ENCODE measurements at regions not wholly inside any gene's neighbourhood (a gene's known extent, or its start where the extent isn't known, plus 50 kb on each side); places are given as distances from the start of the nearest gene placed in this dataset.
A peak's percentile ranks its signal among the peaks of the same experiment; 100 is the strongest.

DNA sequence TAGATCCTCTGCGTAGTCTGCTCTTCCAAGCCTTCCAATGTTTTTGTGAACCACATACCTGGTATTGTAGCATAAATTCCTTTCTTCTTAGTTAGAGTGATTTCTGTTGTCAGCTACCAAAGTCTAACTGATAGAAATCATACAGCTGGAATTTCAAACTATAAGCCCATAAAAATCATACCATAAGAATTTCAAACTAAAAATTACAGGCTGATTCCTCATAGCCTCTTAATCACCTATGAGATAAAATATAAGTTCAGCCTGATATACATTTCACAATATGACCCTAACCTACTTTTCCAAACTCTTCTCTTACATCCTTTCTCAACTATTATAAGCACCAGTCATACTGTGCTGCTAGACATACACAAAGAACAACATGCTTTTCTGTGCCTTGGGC, 64.8 kb downstream of the PTHLH start:
- peak; percentile 65 for DNase-seq

DNA sequence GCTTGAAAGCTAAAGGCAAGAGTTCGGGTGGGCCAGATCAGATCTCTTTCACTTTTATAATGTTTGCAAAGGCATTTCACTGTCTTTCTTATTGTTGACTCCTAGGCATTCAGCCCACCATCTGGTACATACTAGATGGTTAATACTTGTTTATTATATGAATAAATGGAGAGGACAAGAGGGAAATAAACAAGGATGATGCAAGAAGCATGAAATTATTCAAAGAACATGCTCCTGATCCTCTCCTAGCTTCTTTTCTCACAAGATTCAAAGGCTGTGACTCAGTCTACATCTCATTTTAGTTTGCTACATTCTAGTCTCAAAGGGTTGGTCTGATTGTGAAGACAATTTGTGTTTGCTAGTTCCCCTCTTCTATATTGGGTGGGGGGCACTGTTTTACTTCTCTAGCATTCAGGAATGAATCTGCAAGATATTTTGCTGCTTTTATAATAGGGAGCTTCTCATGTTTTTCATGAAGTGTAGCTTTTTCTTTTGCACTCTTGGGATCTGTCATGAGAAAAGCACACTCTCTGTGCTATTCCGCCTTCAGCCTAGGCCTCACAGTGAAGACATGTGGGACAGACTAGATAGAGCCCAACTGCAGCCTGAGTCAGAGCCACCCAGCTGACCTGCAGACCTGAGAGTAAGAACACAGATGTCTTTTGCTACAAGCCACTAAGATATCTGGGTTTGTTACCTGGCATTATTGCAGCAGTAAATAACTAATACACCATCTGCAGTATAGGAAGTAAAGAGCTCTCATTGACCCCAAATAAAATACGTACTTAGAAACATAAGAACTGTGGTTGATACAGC, 65.7 kb downstream of the PTHLH start:
- no peak for DNase-seq

DNA sequence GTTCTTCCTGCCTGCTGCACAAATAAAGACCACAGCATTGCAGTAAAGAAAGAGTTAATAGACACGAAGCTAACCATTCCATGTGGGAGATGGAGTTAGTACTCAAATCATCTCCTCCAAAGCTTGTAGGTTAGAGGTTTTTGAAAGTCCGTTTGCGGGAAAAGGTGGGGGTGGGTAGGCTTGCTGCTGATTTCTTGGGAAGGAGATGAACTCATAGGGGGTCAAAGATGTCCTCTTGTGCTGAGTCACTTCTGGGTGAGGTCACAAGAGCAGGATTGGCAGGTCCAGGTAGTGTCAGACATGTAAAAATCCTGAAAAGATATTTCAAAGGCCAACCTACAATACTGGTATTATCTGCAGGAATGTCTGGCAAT, 66.4 kb downstream of the PTHLH start:
- no peak for DNase-seq

DNA sequence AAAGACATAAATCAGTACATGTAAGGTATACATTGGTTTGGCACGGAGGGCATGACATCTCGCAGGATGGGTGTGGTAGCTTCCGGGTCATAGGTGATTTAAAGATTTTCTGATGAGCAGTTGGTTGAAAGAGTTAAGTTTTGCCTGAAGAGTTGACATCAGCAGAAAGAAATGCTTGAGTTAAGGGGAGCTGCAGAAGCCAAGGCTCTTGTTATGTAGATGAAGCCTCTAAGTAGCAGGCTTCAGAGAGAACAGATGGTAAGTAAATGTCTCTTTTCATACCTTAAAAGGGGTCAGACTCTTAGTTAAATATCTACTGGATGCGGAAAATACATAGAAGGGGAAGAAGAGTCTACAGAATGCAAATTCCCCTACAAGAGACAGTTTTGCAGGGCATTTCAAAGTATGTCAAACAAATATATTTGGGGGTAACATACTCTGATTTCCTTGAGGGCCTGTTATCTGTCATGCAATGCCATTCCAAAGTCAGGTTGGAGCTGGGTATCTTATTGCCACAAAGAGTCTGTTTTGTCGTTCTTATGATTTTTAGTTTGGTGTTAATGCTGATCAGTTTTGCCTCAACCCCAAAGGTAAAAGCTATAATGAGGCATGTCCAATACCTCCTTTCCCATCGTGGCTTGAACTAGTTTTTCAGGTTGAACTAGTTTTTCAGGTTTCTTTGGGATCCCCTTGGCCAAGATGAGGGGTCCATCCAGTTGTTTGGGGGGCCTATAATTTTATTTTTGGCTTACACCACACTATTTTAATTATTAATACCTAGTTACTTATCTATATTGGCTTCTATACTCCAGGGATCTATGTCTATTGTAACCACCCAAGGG, 67.0 kb downstream of the PTHLH start:
- no peak for DNase-seq

DNA sequence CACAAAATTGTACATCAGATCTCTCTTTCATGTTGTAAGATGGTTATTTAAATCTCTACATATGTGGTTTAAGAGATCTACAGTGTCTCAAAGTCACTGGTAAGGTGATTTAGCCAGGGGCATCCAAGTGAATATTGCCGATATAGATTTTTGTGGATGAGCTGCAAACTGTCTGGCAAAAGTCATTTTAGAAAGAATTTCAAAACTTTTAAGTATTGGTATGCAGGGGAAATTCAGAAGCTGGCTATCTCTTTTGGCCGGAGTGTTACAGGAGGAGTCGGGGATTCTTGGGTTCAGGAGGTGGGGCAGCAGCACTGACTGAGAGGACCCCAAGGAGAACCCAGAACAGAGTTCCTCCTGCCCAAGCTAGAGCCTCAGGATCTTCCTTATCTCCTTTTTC, 69.9 kb downstream of the PTHLH start:
- DNase-seq, result no peak

DNA sequence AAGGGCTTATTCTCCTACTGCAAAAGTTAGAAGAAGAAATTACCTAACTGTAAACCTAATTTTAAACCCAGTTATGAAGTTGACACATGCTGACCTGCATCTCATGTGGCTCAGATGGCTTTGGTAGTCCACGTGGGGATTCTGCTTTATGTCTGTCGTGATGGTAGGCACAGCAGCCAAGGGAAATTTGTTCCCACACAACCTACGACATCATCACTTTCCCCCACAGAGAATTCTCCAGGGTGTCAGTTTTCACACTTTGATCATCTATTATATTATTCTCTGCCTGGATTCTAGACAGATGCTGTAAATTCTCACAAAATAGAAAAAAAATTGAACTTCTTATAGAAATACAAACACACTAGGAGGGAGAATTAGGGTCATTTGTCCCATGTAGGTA, 70.6 kb downstream of the PTHLH start:
- no peak for DNase-seq

DNA sequence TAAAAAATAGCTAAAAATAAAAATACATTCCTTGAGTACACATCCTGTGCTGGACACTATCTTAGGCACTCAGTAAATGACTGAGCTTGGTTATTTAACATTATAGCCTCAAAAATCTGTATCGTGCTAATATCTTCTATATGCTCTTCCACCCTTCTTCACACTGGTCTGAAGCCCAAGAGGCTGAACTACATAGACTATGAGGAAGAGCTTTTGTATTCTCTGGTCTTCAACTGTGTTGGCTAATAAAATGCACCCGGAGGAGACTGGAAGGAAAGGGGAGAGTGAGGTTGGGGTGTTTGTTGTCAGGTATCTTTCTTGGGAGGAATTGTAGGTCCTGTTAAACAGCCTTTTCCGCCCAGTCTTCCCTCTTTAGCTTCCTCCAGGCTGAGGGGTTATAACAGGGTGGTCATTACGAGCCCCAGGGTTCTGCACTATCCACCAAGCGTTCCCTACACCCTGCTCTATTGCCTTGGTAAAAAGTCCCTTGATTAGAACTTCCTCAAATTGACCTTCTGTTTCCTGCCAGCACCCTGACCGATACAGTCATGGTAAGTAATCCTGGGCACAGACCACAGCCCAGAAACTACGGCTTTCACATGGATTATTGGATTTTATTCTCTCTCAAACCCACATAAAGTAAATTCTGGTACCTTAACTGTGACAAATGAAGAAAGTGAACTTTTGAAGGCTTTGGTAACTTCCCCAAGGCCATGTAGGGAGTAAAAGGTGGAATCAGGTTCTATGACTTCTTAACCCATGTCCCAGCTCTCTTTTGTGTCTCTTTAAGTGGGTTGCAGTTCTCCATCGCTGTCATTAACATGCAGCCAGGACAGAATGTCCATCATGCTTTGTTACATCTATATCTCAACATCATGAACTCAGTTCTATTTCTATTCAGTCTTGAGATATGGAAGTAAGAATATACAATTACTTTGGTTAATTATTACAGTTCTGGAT, 71.3 kb downstream of the PTHLH start:
- no peak for DNase-seq

DNA sequence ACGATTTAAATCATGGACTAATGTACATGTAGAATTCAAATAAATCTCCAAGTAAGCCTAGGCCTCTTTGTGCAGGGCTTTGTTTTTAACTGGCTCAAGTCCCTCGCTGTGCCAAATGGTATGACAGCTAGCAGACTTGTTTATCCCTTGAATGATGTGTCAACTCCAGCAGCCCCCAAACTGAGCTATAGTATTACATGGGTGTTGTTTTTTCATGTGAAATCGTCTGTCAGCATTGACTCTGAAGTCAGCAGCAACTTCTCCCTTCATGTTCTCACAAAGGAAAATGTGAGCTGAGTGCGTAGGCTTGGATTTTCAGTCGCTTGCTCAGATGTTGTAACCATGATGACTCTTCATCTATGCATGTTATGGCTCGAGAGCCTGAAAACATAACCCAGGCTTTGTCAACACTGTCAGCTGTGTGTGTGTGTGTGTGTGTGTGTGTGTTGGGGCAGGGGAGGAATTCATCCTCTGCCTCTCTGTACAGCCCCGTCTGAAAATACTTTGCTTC, 73.3 kb downstream of the PTHLH start:
- DNase-seq, result peak; percentile 96

DNA sequence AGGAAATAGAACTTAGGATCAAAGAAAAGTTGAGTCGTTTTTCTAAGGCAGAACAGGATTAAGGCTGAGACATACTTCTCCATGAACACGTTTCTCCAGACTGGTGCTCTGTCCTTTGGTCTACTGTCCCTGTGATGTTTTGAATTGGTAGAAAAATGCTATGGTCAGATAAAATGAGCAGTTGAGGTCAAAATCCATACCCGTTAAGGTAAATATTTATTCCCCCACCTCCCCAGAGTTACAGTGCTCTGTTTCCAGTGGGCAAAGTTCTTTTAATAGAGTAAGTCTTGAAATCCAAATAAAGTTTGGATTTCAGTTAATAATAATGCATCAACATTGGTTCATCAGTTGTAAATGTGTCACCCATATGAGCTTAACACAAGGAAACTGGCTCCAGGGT, 74.5 kb downstream of the PTHLH start:
- DNase-seq, result no peak

DNA sequence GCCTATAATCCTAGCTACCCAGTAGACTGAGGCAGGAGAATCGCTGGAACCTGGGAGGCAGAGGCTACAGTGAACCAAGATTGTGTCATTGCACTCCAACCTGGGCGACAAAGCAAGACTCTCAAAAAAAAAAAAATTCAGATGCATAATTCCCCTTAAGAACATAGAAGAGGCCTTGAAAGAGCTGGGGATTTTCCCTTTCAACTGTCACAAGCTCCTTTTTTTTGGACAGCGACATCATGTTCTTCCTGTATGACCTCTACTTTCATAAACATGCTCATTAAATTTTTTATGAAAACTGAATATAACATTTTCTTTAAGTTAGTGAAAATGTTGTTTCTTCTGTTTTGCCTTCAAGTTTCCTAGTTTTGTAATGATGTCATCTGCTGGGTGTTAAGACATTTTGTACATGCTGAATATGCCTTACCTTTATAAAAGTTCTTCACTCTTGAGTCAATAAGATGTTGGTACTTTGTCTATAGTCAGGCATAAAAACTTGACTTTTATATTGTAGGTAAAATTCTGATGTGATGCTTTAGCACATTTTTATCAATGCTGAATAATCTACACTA, 76.0 kb downstream of the PTHLH start:
- no peak for DNase-seq

DNA sequence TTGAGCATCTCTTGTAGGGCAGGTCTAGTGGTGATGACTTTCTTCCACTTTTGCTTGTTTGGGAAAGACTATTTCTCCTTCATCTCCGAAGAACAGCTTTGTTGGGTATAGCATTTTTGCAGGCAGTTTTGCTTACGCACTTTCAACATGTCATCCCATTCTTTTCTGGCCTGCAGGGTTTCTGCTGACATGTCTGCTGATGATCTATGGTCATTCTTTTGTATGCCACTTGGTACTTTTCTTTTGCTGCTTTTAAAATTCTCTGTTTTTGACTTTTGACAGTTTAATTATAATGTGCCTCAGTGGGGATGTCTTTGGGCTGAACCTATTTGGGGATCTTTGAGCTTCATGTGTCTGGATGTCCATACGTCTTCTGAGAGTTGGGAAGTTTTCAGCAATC, 78.2 kb downstream of the PTHLH start:
- no peak for DNase-seq

DNA sequence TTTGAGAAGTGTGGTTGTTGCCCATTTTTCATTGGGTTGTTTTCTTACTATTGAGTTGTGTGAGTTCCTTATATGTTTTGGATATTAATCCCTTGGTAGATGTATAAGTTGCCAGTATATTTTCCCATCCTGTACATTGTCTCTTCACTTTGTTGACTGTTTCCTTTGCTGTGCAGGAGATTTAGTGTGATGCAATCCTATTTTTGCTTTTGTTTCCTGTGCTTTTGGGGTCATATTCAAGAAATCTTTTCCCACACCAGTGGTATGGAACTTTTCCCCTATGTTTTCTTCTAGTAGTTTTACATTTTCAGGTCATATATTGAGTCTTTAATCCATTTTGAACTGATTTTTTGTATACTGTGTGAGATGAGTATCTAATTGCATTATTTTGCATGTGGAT, 92.8 kb downstream of the PTHLH start:
- DNase-seq, result no peak

DNA sequence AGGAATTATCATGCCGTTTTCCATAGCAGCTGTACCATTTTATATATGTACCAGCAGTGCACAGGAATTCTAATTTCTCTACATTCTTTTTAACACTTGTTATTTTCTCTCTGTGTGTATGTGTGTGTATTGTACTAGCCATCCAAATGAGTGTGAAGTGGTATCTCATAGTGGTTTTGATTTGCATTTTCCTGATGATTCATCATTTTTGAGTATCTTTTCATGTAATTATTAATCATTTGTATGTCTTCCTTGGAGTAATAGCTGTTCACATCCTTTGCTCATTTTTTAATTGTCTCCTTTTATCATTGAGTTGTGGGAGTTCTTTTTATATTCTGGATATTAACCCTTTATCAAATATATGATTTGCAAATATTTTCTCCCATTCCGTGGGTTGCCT, 95.6 kb upstream of the MANSC4 start:
- no peak for DNase-seq

DNA sequence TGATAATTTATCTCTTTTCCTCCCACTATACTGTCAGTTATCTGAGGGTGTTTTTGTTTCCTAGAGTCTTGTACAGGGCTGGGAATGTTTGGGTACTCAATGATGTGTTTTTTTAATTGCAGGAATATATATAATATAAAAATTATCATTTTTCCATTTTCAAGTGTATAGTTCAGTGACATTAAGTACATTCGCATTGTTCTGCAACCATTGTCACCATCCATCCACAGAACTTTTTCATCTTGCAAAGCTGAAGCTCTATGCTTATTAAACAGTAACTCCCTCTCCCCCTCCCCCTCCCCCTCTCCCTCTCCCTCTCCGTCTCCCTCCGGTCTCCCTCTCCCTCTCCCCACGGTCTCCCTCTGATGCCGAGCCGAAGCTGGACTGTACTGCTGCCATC, 93.0 kb upstream of the MANSC4 start:
- no peak for DNase-seq

DNA sequence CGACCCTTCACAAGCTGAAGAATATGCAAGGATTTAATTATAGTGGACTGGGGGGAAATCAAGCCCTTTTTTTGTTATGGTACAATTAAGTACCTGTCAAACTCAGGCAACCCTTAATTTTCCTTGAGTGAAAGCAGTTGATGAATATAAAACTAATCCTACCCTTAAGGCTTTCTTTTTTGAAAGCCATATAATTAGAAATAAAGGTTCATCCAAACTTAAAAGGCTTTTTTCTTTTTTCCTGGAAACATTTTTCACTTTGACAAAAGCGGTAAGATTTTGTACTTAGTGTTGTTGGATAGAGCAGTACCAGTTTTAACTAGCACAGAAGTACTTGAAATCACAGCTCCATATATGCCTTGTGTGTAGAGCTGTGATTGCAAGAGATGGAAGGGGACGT, 91.9 kb upstream of the MANSC4 start:
- DNase-seq, result no peak

DNA sequence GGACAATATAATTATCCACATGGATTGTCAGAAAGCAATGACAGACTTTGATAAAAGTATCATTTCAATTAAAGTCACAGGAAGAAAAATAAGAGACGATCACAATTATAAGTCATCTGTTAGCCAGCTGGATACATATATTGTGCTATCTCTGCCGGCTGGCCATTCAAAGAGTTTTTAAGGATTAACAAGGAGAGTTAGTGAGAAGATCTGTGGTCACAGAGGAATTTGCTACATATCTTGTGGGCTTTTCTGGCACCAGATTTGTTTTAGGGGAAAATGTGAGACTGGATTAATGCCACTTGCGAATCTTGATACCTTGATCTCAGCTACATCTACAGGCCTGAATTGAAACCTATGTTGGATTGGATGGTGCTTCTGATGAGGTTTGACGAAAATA, 90.9 kb upstream of the MANSC4 start:
- peak; percentile 96 for DNase-seq

DNA sequence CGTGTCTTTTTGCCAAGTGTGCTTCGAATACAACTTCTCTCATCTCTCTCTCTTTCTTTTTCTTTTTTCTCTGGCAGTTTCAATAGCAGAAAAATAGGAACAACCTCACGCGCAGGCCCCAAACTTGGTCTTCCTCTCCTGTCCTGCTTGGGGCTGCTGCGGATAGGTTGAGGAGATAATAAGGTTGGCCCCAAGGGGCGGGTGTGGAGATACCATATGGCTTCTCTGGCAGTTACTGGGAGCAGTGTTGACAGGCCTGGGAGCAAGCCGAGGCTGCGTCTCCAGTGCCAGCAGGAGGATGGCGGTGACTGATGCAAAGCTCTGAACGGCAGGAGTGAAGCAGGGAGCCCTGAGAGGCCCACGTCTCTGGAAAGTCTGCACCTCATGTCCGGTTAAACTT, 89.5 kb upstream of the MANSC4 start:
- peak; percentile 45 for DNase-seq

DNA sequence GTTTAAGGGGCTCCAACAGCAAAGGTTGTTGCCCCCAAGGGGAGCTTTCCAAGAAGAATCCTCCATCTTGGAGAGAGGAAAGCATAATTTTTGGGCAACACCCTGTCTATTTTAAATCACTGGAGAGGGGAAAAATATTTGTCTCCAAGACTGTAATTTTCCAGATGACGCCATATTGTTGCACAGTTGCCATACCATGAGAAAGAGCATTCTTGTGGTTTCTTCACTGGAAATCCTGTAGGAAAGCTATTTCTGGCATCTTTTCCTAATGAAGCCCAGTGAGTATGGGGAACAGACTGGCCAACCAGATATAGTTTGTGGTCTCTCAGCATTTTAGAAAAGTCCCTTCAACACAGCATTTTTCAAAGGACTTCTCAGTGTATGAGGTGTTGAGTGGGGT, 88.1 kb upstream of the MANSC4 start:
- DNase-seq, result peak; percentile 99

DNA sequence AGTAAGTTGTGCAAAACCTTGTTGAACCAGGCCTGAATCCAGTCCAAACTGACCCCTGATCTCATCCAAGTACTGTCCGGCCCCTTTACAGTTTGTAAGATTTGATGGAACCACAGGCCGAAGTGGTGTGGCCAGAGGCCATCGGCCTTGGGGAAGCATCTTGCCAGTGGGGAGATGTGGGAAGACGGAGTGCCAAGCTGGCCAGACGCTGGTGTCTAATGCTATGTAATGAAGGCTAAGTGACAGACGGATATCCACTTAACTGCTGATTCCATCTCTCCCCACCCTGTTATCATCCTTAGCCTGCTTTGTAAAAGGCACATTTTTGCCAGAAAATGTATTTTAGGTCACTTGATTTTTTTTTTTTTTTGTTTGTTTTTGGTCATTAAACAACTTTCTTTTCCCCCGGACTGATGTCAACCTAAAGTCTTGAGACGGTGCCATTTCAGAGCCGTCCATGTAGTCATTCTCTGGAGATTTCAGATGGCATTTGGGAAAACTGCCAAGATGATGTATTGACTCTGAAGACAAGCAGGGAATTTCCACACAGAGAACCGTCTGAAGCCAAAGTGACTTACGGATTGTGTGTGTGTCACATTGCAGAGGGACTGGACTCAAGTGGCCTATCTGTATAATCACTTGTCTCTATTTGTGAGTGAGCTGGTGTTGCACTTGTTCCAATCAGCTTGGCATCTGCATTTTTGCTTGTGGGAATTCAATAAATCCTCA, 86.5 kb upstream of the MANSC4 start:
- peak; percentile 50 for DNase-seq

DNA sequence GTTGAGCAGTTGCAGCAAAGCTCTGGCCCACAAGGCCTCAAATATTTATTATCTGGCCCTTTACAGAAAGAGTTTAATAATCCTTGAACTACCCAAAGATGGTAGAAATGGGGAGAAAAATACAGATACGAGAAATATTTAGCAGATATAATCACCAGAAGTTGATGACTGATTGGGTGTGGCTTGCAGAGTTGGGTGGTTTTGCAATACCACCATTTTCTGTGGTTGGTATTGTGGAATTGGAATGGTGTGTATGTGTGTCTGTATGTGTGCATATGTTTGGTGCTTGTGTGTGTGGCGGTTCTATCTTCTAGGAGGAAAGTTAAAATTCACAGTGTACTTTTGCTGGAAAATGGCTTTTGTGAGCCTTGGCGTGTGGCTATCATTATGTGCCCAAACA, 85.4 kb upstream of the MANSC4 start:
- DNase-seq, result peak; percentile 85

DNA sequence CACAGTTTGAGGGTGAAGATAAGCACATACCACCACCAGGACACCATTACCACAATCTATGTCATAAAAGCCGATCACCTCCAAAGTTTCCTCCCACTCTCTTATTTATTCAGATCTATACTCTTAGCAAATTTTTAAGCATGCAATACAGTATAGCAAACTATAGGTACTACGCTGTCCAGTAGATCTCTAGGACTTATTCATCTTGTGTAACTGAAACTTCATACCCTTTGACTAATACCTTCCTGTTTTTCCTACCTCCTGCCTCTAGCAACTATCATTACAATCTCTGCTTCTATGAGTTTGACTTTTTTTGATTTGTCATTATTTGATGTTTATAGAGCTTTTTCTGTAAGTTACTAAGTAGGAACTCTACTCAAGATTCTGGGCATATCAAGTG, 84.5 kb upstream of the MANSC4 start:
- DNase-seq, result peak; percentile 29

DNA sequence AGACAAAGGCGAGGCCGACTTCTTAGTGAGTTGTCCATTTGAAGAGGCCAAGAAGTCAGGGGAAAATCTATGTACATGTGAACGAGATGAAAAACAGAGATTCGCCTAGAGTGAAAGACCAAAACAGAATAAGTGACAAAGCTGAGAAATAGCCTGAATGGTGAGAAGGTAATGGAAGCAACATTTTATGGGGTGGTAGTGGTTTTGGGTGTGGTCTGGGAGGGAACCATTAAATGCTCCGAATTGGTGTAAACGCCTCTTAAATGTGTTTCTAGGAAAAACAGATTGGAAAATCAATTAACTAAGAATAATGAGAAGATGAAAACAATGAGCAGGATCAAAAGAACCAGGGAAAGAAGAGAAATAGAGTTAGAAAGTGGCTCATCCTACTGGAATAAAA, 83.8 kb upstream of the MANSC4 start:
- no peak for DNase-seq
